ENCODE measurements at regions not wholly inside any gene's neighbourhood (a gene's known extent, or its start where the extent isn't known, plus 50 kb on each side); places are given as distances from the start of the nearest gene placed in this dataset.

DNA sequence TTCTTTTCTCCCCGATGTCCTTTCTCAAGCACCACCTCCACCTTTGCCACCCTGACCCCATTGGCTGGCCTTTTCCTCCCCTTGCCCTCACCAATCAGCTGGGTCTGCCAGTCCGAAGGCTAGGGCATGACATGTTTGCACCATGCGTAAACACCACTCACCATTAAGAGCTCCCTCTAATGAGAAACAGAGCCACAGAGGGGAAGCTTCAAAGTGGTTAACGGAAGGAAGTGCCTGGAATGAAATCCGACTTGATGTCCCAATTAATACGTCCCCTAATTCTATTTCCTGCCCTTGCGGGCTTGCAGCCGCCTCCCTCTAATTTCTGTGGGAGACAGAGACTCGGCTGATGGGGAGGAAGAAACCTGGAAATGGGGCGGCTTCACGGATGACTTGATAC is 318.5 kb upstream of the TBX3 start:
- TF ChIP-seq, protein P1, sequence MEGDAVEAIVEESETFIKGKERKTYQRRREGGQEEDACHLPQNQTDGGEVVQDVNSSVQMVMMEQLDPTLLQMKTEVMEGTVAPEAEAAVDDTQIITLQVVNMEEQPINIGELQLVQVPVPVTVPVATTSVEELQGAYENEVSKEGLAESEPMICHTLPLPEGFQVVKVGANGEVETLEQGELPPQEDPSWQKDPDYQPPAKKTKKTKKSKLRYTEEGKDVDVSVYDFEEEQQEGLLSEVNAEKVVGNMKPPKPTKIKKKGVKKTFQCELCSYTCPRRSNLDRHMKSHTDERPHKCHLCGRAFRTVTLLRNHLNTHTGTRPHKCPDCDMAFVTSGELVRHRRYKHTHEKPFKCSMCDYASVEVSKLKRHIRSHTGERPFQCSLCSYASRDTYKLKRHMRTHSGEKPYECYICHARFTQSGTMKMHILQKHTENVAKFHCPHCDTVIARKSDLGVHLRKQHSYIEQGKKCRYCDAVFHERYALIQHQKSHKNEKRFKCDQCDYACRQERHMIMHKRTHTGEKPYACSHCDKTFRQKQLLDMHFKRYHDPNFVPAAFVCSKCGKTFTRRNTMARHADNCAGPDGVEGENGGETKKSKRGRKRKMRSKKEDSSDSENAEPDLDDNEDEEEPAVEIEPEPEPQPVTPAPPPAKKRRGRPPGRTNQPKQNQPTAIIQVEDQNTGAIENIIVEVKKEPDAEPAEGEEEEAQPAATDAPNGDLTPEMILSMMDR (IDR thresholded peaks at IDR 0.05): no peak
- TF ChIP-seq EZH2 (IDR thresholded peaks at IDR 0.05): no peak
